NCI-H2081 treated with DMSO at 0.1 percent for 48 hours (cell line): ENCODE measurements at regions not wholly inside any gene's neighbourhood (a gene's known extent, or its start where the extent isn't known, plus 50 kb on each side); places are given as distances from the start of the nearest gene placed in this dataset.

Source experiments
- DNase-seq: peaks from one replicate; lab custom pipeline; 2025; lab: John Stamatoyannopoulos, UW

- DNase-seq: no peak
Measured at GRCh38 chr7:46542076-46542475, 621.0 kb upstream of the IGFBP3 start.

GRCh38 chr7:46539892-46540483, 618.9 kb upstream of the IGFBP3 start:
- no peak for DNase-seq

- no peak for DNase-seq
Measured at GRCh38 chr7:46537191-46537905, 616.3 kb upstream of the IGFBP3 start.

GRCh38 chr7:46534664-46535588, 613.9 kb upstream of the IGFBP3 start:
- DNase-seq: no peak

- no peak for DNase-seq
Measured at GRCh38 chr7:46533946-46534345, 612.9 kb upstream of the IGFBP3 start.

- no peak for DNase-seq
Measured at GRCh38 chr7:46532571-46532970, 611.5 kb upstream of the IGFBP3 start.

GRCh38 chr7:46530081-46530750, 609.1 kb upstream of the IGFBP3 start:
- no peak for DNase-seq

GRCh38 chr7:46527360-46527759, 606.3 kb upstream of the IGFBP3 start:
- DNase-seq: no peak

- no peak for DNase-seq
Measured at GRCh38 chr7:46525876-46526275, 604.8 kb upstream of the IGFBP3 start.

- no peak for DNase-seq
Measured at GRCh38 chr7:46524350-46524749, 603.3 kb upstream of the IGFBP3 start.

GRCh38 chr7:46522354-46522906, 601.4 kb upstream of the IGFBP3 start:
- DNase-seq: no peak

GRCh38 chr7:46518713-46519112, 597.6 kb upstream of the IGFBP3 start:
- DNase-seq: no peak

- no peak for DNase-seq
Measured at GRCh38 chr7:46515844-46516590, 594.9 kb upstream of the IGFBP3 start.

GRCh38 chr7:46513447-46513848, 592.4 kb upstream of the IGFBP3 start:
- DNase-seq: no peak

- no peak for DNase-seq
Measured at GRCh38 chr7:46512891-46513413, 591.9 kb upstream of the IGFBP3 start.

- DNase-seq: no peak
Measured at GRCh38 chr7:46511442-46512215, 590.6 kb upstream of the IGFBP3 start.

GRCh38 chr7:46508583-46508982, 587.5 kb upstream of the IGFBP3 start:
- DNase-seq: no peak

GRCh38 chr7:46507560-46507959, 586.5 kb upstream of the IGFBP3 start:
- no peak for DNase-seq

GRCh38 chr7:46494441-46494840, 573.4 kb upstream of the IGFBP3 start:
- no peak for DNase-seq

GRCh38 chr7:46494028-46494427, 573.0 kb upstream of the IGFBP3 start:
- no peak for DNase-seq
